Left renal cortex interstitium (tissue), 4 donors: ENCODE measurements at regions not wholly inside any gene's neighbourhood (a gene's known extent, or its start where the extent isn't known, plus 50 kb on each side); places are given as distances from the start of the nearest gene placed in this dataset.
A peak's percentile ranks its signal among the peaks of the same experiment; 100 is the strongest.
"Not testable (repeated sequence)": the region's sequence is repeated elsewhere in the genome, so short reads cannot be mapped to it uniquely, and the experiment has no call there.

Experiments
- DNase-seq, 4 donors: peaks; one replicate each; pipeline ENCODE4 v3.0.0-alpha.2; 2013; ENCODE audit warnings: low read depth in 4 of 4, low spot score in 2 of 4, missing footprints in 1 of 4

DNA sequence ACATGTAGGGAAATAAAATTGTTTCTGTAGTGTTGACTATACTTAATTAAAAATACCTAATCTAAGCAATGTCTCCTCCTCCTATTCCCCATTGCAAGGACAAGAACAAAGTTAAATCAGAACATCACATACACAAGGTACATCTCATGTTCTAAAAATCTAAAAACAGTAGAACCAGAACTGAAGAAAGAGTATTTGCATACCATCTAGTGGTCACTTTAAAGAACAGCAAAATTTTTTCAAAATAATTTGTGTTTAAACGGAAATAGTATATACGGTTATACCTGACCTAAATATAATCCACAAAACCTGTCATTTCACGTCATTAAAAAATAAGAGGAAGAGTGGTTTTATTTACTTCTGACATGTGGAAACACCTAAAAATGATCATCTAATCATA, 294.3 kb upstream of the KCNH7 start:
- DNase-seq: no peak

GRCh38 chr2:163132207-163132606, 293.6 kb upstream of the KCNH7 start:
- DNase-seq: not testable (repeated sequence)

DNA sequence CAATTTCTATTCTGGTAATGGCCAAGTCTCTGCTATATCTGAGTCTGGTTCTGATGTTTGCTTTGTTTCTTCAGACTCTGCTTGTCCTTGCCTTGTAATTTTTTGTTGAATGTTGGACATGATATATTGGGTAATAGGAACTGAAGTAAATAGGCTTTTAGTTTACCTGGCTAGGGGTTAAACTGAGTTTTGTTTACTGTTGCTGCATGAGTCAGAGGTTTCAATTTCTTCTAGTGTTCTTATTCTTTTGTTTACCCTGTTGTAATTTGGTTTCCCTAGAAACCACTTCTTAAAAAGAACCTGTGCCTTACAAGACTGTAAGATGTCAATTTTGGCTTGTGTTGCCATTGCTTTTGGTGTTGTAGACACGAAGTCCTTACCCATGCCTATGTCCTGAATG, 285.0 kb upstream of the KCNH7 start:
- no peak for DNase-seq

- DNase-seq: no peak
These were observed 283.7 kb upstream of the KCNH7 start for GRCh38 chr2:163122257-163122656.

- DNase-seq: no peak
These were observed 282.9 kb upstream of the KCNH7 start for GRCh38 chr2:163121483-163121882.

DNA sequence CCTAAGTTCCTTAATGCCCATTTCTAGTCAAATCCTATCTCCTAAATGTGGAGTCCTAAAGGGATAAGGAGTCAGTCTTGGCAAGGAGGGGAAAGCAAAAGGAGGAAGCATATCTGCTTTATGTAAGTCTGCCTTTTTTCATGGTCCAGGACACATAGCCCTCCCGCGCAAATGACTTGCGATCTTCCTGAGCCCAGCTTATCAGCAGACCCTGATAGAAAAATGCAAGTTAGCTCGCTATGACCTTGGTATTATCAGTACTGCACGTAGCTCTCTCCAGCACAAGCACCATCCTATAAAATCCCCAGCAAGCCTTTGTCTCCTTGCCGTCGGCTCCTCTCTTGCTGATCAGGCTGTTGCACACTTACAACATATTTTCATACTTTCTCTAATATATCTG, 281.4 kb upstream of the KCNH7 start:
- no peak for DNase-seq

DNA sequence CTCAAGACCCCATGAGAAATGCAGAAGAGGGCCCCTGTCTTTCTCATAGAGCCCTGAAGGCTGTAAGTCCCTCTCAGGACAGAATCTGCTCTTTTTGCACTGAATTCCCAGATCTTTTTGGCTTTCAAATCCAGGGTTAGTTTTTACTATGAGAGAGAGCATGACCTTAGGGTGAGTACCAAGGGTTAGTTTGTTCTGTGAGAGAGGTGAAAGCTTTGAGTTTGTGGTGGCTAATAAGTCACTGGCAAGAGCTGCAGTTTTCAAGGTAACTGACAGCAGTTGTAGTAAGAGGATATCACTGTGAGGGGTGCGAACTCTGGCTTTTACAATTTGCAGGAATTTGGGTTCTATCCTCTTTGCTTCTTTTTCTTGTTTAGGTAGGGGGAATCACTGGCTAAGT, 248.4 kb upstream of the KCNH7 start:
- DNase-seq: no peak

DNA sequence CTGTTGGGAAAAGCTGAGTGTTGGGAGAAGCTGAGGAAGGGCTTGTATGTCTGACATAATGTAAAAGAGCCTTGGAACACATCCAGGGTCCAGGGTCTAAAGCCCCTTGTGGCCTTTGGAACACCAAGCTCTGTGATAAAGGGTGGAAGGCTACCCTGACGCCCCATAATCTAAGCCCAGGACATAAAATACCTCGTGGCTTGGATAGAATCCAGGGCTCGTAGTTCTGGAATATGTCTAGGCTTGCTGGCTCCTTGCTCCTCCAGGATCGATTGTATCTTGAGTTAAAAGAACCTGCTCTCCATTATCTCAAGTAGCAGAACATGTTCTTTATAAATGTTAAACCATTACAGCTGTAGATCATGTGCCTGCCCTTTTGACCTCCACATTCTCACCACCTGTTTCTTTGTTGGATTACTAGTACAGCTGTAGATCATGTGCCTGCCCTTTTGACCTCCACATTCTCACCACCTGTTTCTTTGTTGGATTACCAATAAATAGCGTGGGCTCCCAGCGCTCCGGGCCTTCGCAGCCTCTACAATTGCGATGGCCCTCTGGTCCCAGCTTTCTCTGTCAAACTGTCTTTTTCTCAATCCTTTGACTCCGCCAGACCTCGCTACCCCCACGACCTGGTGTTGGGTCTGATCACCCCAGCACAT, 246.9 kb upstream of the KCNH7 start:
- not testable (repeated sequence) for DNase-seq

DNA sequence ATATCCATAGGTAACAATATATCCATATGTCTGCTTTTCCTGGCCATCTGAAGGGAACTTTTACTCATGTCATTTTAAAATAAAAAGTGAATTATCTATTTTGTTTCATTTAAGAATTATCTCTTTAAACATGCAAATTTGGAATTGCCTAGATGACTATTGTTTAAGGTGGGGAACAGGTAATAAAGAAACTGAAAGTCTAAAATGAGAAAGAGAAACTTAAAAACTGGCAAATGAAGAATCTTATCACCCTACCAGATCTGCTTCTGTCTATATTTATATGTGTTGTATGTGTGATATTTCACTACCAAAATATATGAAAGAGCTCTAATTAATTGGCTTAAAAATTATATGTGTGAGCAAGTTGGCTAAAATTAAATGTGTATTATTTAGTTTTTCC, 243.2 kb upstream of the KCNH7 start:
- no peak for DNase-seq

GRCh38 chr2:163077241-163077640, 238.7 kb upstream of the KCNH7 start:
- DNase-seq: peak in 1 of 4 donors; percentile 1

GRCh38 chr2:163066085-163066484, 227.5 kb upstream of the KCNH7 start:
- no peak for DNase-seq

DNA sequence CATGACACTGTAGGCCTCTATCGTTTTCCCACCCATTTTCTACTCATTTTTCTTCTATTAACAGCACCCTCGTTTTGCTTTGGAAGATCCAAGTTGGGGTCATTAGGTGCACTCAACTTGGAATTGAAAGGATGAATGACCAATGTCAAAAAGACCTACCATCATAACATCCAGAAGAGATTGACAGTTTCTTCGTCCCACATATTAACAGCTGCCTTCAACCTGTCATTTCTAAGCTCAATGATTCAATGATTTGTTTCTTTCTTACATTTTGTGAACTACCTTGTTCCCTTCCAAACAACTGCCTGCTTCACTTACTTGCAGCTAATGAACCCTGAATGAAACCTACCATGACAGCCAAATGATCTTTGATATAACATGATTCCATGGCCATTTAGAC, 224.0 kb upstream of the KCNH7 start:
- DNase-seq: no peak

DNA sequence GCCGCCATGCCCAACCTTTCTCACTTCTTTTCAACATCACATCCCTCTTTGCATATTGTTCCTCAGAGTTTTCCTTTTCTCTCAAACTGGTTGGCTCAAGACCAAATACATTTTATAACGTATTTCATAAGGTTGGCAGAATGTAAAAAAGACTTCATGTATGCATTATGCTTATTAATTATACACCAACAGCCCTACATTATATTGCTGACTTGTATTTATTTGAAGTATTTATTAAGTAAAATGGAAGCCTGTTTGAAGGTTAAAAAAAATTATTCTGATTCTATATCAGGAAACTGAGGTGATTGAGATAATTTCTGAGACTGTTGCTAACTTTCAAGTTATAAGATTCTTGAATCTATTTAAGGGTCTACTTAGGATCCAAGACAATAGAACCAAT, 208.0 kb upstream of the KCNH7 start:
- DNase-seq: no peak

DNA sequence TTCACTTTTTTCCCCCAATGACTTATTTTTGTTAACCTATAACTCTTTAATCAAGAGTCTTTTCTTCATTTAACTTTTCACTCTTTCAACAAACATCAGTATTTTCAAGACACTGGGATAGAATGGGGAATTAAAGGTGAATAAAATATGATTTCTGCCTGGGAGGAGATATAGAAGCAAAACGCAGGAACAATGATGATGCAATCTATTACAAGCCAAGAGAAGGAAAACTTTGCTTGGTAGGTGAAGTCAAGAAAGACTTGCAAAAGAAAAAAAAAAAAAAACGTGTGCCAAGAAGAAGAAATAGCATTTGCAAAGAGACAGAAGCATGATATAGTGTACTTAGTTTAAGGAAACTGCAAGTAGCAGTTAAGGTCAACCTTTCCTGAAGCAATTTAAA, 207.3 kb upstream of the KCNH7 start:
- DNase-seq: no peak

DNA sequence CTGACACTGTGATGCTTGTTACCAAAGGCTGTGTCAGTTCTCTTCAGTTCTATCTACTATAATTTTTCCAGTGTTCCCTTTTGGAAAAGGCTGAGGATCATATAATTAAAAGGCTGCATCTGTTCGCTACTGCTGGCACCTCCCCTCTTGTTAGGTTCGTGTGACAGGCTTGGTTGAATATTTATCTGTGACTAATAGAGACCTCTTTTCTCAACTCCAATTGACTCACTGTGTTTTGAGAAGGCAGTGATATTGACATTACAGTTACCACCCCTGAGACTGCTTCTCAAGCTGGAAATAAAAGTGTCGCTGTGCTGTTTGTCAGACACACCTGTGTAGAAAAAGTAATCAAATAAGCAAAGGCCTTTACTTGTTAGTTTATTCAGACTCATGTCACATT, 205.5 kb upstream of the KCNH7 start:
- no peak for DNase-seq

- DNase-seq: no peak
These were observed 204.6 kb upstream of the KCNH7 start for GRCh38 chr2:163043201-163043600.

DNA sequence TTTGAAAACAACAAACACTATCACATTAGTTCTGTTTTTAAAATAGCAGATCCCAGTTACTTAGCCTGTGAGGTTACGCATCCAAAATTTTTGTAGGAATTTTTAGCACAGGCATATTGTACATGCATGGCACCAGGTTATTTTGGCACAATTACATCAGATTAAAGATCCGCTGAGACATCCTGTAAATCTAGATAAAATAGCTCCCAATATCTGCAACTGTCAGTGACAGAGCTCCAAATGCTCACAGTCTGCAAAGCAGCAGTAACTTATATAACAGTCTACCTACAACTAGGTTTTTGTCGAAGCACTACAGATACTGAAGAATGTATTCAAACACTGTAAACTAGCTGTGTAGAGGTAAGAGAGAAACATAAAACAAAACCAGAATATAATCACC, 200.7 kb upstream of the KCNH7 start:
- DNase-seq: no peak

DNA sequence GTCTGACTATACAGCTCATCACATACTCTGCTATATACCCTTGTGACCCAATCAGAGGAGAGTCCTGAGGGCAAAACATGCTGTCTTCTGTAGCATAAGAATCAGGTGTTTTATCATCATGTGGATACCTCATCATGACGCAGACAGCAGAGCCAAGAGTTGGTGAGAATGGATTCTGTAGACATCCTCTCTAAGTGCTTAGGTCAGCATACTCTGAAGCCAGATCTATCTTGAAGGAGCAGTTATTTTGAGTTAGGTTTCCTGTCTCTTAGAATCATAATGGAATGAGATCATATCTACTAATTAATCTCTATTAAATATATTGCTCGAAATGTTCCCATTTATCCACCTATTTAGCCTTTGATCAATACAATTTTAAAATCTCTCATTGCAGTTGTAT, 190.2 kb upstream of the KCNH7 start:
- DNase-seq: no peak

- DNase-seq: not testable (repeated sequence)
These were observed 187.7 kb upstream of the KCNH7 start for GRCh38 chr2:163026136-163026775.

DNA sequence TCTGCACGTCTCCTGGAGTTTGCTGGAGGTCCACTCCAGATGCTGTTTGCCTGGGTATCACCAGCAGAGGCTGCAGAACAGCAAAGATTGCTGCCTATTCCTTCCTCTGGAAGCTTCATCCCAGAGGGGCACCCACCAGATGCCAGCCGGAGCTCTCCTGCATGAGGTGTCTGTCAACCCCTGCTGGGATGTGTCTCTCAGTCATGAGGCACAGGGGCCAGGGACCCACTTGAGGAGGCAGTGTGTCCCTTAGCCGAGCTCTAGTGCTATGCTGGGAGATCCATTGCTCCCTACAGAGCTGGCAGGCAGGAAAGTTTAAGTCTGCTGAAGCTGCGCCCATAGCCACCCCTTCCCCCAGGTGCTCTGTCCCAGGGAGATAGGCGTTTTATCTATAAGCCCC, 178.3 kb upstream of the KCNH7 start:
- DNase-seq: not testable (repeated sequence)

- no peak for DNase-seq
These were observed 172.4 kb upstream of the KCNH7 start for GRCh38 chr2:163011000-163011399.

DNA sequence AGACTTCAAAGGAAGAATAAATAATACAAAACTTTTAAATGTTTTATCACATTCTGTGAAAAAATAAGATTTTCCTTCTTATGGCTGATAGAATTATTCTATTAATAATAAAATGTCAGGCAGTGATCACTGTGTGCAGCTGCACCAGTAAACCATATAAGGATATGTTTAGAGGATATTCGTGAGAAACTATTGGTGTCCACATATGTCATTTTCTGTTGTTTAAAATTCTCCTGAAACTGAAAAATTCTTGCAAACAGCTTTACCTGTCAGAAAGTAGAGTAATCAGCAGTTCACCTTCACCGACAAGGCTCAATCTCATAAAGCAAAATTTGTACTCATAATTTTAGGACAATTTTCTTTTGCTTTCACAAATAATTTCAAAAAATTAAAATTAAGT, 170.1 kb upstream of the KCNH7 start:
- DNase-seq: no peak

DNA sequence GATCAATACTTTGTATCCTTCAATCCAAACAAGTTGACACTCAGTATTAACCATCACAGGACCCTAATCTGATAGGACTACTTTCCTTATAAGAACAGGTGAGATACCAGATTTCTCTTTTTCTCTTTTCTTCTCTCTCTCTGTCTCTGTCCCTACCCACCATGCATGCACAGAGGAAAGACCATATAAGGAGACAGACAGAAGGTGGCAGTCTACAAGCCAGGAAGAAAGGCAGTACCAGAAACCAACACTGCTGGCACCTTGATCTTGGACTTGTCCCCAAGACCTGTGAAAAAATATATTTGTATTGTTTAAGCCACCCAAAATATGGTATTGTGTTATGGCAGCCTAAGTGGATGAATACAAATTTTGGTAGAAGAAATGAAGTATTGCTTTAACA, 156.2 kb upstream of the KCNH7 start:
- no peak for DNase-seq
